ENCODE measurements at regions not wholly inside any gene's neighbourhood (a gene's known extent, or its start where the extent isn't known, plus 50 kb on each side); places are given as distances from the start of the nearest gene placed in this dataset.

DNA sequence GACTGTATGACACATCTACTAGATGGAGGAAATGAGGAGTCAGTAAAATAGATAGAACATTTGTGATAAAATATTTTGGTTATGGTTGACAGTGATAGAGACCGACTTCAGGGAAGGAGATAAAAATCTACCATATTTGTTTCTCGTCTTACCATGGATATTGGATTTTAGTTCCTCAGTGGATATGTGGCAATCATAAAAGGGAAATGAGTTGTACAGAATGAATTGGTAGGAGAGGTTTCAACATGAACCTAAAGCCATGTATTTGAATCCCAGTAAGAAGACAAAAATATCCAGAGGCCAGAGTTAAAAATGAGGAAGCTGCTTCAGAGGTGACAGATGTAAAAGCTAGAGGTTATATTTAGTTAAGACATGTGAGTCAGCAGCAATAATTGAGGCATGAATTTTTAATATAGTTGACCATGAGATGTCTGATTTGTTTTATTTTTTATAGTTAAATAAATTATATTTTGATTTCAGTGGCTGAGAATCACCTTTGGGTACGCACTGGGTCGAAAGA is 480.4 kb upstream of the TUSC1 start:
- no peak for TF ChIP-seq POLR2A (IDR thresholded peaks at IDR 0.05)
- TF ChIP-seq, protein P1, sequence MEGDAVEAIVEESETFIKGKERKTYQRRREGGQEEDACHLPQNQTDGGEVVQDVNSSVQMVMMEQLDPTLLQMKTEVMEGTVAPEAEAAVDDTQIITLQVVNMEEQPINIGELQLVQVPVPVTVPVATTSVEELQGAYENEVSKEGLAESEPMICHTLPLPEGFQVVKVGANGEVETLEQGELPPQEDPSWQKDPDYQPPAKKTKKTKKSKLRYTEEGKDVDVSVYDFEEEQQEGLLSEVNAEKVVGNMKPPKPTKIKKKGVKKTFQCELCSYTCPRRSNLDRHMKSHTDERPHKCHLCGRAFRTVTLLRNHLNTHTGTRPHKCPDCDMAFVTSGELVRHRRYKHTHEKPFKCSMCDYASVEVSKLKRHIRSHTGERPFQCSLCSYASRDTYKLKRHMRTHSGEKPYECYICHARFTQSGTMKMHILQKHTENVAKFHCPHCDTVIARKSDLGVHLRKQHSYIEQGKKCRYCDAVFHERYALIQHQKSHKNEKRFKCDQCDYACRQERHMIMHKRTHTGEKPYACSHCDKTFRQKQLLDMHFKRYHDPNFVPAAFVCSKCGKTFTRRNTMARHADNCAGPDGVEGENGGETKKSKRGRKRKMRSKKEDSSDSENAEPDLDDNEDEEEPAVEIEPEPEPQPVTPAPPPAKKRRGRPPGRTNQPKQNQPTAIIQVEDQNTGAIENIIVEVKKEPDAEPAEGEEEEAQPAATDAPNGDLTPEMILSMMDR (IDR thresholded peaks at IDR 0.05): no peak

Measured in testis (tissue), 2 donors.